ENCODE measurements at regions not wholly inside any gene's neighbourhood (a gene's known extent, or its start where the extent isn't known, plus 50 kb on each side); places are given as distances from the start of the nearest gene placed in this dataset.

DNA sequence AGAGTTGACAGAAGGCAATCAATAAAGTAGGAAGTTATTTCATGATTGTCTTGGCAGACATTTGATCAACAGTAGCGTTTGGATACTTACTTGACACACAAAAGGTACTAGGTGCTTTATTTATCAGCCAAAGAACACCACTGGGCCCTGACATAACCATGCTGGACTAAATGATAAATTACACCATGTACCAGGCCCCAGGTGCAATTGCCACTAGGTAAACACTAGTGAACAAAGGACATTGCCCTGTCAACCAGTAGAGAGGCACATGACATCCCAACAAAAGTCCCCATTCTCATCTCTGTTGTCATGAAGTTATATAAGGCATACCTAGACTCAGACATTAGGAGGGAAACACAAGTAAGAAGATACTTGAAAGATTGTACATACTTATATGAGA lies 747.2 kb downstream of the SATB2 start:
- Histone ChIP-seq H3K27ac (no peak overlapping the region), H3K4me1 (no peaks in the 10 kb centered on the region), H3K36me3 (no peaks in the 10 kb centered on the region), H3K4me3 (no peak overlapping the region), H3K27me3 (peaks cover 0 to 7% (median 0%) of the 10 kb centered on the region in 3 donors), H3K9me3 (no peaks in the 10 kb centered on the region)
- intact Hi-C loops (cut with DNase I; ENCODE audit: low total_unique reads) = no loop called here
- TF ChIP-seq, protein P1, sequence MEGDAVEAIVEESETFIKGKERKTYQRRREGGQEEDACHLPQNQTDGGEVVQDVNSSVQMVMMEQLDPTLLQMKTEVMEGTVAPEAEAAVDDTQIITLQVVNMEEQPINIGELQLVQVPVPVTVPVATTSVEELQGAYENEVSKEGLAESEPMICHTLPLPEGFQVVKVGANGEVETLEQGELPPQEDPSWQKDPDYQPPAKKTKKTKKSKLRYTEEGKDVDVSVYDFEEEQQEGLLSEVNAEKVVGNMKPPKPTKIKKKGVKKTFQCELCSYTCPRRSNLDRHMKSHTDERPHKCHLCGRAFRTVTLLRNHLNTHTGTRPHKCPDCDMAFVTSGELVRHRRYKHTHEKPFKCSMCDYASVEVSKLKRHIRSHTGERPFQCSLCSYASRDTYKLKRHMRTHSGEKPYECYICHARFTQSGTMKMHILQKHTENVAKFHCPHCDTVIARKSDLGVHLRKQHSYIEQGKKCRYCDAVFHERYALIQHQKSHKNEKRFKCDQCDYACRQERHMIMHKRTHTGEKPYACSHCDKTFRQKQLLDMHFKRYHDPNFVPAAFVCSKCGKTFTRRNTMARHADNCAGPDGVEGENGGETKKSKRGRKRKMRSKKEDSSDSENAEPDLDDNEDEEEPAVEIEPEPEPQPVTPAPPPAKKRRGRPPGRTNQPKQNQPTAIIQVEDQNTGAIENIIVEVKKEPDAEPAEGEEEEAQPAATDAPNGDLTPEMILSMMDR (IDR thresholded peaks at IDR 0.05) = no peak
- TF ChIP-seq POLR2AphosphoS5 (IDR thresholded peaks at IDR 0.05) (no peak), EP300 (IDR thresholded peaks at IDR 0.05) (no peak), POLR2A (IDR thresholded peaks at IDR 0.05) (no peak)
- 38 to 58% (median 42%) methylated on average over 1 of the region's 1 CpG for WGBS, 5 donors
- no peak for DNase-seq

DNA sequence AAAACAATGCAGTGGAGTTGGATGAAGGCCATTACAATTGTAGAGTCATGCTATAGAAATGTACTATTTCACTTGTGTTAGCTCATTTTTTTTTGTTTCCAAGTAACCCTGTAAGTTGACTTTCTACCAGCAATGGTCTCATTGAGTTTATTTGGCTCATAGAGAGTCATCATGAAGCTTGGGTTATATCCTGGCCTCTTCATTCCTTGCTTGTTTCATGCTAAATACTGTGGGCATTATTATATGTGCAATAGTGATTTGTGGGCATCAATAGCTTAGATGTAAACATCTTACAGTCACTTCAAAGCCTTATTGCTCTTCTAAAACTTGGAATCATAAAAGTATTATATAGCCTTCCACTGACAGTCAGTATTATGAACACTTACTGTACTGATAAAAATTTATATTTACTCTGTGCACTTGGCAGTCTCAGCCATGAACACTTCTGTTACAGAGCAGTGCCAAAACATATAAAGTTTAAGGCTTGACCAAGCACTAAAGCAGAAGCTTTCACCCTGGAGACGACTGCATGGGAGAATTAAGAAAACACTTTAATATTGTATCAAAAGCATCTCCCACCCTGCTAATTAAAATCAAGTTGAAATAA lies 751.2 kb downstream of the SATB2 start:
- TF ChIP-seq EP300 (IDR thresholded peaks at IDR 0.05) (no peak), POLR2A (IDR thresholded peaks at IDR 0.05) (no peak), POLR2AphosphoS5 (IDR thresholded peaks at IDR 0.05) (no peak)
- TF ChIP-seq, protein P1 (IDR thresholded peaks at IDR 0.05) = no peak
- H3K9me3 ChIP-seq = no peaks in the 10 kb centered on the region
- H3K36me3 ChIP-seq = no peaks in the 10 kb centered on the region
- no peak for DNase-seq
- intact Hi-C loops (cut with DNase I; ENCODE audit: low total_unique reads) = no loop called here
- H3K4me3 ChIP-seq = no peak overlapping the region
- peaks cover 0 to 7% (median 0%) of the 10 kb centered on the region in 3 donors for H3K27me3 ChIP-seq
- 18 to 47% (median 34%) methylated on average over 1 of the region's 1 CpG for WGBS, 5 donors
- H3K27ac ChIP-seq = no peak overlapping the region
- no peaks in the 10 kb centered on the region for H3K4me1 ChIP-seq

DNA sequence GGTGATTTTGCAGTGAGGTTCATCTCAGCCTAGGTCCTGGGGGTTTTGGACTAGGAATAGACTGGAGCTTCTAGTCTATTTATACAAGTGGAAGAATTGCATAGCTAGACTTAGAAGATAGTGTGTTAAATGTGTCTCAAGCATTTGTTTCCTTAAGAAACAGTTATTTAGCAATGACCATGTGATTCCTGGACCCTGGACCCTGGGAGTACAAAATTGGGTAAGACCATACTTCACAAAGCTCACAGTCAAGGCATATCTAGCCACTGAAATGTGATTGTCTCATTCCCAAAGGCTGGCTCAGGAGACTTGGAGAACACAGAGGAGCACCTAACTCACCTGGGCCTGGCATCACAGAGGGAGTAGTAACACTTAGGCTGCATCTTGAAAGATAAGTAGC lies 754.5 kb downstream of the SATB2 start:
- Histone ChIP-seq H3K27ac (no peak overlapping the region), H3K9me3 (no peaks in the 10 kb centered on the region), H3K36me3 (no peaks in the 10 kb centered on the region), H3K4me3 (no peak overlapping the region), H3K4me1 (no peaks in the 10 kb centered on the region), H3K27me3 (no peaks in the 10 kb centered on the region)
- no peak for DNase-seq
- intact Hi-C loops (cut with DNase I; ENCODE audit: low total_unique reads) = no loop called here
- TF ChIP-seq POLR2A (IDR thresholded peaks at IDR 0.05) = no peak

- DNase-seq = no peak
- no peak overlapping the region for H3K4me3 ChIP-seq
- intact Hi-C loops (cut with DNase I; ENCODE audit: low total_unique reads) = no loop called here
- H3K36me3 ChIP-seq = no peaks in the 10 kb centered on the region
- no peaks in the 10 kb centered on the region for H3K4me1 ChIP-seq
- no peaks in the 10 kb centered on the region for H3K27me3 ChIP-seq
- no peak overlapping the region for H3K27ac ChIP-seq
- no peaks in the 10 kb centered on the region for H3K9me3 ChIP-seq
- TF ChIP-seq POLR2A (IDR thresholded peaks at IDR 0.05) (no peak), EP300 (IDR thresholded peaks at IDR 0.05) (no peak), POLR2AphosphoS5 (IDR thresholded peaks at IDR 0.05) (no peak)
- TF ChIP-seq, protein P1 (IDR thresholded peaks at IDR 0.05) = no peak
Observed at GRCh38 chr2:198702796-198703195, 754.9 kb downstream of the SATB2 start.

DNA sequence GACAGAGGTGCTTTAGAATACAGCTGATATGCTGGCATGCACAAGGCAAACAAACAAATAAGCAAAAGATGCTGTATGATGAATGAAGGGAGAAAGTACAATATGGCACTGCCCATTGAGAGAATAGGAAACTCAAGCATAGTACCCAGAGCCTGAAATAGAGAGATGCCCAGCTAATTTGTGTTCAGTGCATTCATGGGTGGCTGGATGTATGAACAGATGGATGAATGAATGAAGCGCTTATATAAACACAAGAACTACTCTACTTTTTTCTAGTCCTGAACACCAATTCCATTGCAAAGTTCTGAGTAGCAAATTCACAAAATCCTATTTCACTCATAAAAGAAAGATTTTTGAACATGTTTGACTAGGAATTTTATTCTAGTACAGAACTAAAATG lies 756.3 kb downstream of the SATB2 start:
- no peaks in the 10 kb centered on the region for H3K9me3 ChIP-seq
- H3K36me3 ChIP-seq = no peaks in the 10 kb centered on the region
- H3K27ac ChIP-seq = no peak overlapping the region
- TF ChIP-seq POLR2AphosphoS5 (IDR thresholded peaks at IDR 0.05) = no peak
- TF ChIP-seq, protein P1 (IDR thresholded peaks at IDR 0.05) = no peak
- TF ChIP-seq EP300 (IDR thresholded peaks at IDR 0.05) = no peak
- TF ChIP-seq POLR2A (IDR thresholded peaks at IDR 0.05) = no peak
- no peak overlapping the region for H3K4me3 ChIP-seq
- H3K27me3 ChIP-seq = no peaks in the 10 kb centered on the region
- H3K4me1 ChIP-seq = no peaks in the 10 kb centered on the region
- DNase-seq = no peak
- intact Hi-C loops (cut with DNase I; ENCODE audit: low total_unique reads) = no loop called here
- WGBS, 5 donors = 93 to 100% (median 94%) methylated on average over 1 of the region's 1 CpG

Data from stomach (tissue), 8 donors.